ENCODE measurements at regions not wholly inside any gene's neighbourhood (a gene's known extent, or its start where the extent isn't known, plus 50 kb on each side); places are given as distances from the start of the nearest gene placed in this dataset.

DNA sequence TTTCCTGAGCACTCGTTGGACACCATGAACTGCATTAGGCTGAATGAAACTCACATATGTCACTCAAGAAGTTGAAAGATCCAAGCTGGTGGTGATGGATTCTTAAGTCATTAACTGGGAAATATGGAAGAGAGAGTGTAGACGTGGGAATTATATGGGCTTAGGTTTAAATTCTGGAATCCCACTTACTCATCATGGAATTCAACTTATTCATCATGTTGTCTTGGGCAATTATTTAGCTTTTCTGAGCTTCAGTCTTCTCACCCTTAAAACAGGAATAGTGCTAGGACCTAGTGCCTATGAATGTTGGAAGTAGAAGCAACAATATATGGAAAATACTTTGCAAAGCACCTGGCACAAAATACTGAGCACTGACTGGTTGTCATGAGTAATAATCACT lies 292.4 kb upstream of the TBX3 start:
- no peak for DNase-seq (ENCODE audit: low read depth)

DNA sequence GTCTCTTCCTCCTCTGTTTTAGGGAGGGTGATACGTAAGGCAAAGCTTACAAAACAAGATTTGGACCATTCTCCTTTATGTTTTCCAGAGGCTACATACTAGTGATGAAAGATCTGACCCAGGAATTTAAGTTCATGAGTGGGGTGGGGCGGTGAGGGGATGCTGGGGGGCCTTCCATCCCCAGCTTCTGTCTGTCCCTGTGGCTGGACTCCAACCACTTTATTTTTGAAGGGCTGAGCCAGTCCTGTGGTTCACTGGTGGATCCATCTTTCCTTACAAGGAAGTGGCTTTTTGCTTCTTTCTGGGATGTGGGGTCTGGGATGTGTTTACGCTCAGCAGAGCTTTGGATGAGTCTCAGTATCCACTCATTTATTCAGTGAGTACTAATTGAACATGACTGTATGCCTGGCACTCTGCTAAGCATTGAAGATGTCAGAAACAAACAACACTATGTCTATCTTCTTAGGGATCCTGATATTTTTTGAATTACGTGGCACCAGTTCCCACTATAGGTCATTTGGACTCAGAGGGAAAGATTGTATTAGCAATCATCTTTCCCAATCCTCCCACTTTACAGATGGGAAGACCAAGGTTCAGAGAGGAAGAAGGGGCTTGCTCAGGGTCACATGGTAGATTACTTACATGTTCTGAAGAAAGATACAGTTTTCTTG lies 291.8 kb upstream of the TBX3 start:
- DNase-seq (ENCODE audit: low read depth): no peak

DNA sequence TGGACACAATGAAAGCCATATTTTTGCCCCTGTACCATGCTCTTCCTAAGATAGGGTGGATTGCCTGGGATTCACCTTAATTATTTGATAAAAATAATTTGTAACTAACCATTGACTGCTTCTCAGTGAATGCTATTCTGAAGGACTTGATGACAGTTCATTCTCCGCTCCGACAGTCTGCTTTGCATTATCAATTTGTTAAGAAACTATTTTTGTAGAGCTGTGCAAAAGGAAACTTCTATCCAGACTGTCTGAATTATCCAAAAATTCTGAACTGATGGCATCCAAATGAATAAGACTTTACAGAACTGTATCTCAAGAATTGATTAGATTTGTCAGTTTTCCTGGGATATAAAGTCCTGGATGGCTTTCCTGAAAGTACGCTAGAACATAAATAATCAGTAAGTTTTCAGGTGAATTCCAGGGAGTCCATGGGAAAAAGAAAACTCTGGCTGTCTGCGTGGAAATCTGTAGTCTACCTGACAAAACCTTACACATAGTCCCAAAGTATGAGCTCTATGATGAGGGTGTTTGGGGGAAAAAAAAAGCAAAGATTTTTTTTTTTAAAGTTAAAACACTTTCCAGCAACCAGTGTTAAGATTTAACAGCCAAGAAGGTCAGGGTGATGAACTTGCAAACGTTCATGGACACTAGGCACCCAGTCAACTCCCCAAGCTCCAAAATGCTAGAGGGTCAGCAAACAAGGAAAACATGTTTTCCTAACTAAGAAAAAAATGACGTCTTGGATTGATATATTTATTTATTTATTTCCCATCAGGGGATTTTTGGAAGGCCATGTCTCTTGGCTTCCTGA lies 291.1 kb upstream of the TBX3 start:
- no peak for DNase-seq (ENCODE audit: low read depth)

DNA sequence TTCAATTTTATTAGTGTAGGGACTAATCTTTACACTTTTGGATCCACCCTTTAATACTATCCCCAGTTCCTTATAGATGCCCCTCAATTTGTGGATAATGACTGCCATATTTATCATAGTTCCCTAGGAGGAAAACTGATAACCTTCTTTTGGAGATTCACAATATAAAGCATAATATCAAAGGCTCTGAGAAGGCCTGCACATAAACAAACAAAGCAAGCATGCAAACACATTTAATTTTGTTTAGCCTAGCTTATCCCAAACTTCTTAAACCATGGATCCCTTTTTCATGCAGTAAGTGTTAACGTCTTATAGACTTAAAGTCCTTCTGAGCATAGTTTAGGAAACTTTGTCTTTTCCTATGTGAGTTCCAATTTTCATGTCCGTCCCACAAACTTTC lies 290.4 kb upstream of the TBX3 start:
- DNase-seq (ENCODE audit: low read depth): no peak

GRCh38 chr12:114968727-114969126 lies 284.8 kb upstream of the TBX3 start:
- no peak for DNase-seq (ENCODE audit: low read depth)

- DNase-seq (ENCODE audit: low read depth): no peak
Measured at GRCh38 chr12:114967151-114967550, 283.2 kb upstream of the TBX3 start.

DNA sequence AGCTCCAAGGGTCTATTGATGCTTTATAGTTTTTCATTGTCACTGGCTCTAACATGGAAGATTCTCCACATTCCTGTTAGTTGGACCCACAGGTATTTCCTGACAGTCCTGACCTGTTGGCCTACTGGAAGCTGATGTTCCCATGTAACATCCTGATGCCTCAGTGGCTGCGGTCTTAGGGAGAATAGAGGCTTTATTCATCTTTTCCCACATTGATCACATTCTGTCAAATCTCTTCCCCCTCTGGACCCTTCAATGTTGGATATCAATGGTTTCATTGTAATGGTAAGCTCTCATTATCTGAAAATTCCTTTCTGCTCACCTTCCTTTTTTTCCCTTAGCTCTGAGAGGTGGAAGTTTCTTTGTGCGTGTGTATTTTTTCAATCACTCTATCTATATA lies 280.9 kb upstream of the TBX3 start:
- no peak for DNase-seq (ENCODE audit: low read depth)

- no peak for DNase-seq (ENCODE audit: low read depth)
Measured at GRCh38 chr12:114963846-114964245, 279.9 kb upstream of the TBX3 start.

- DNase-seq (ENCODE audit: low read depth): no peak
Measured at GRCh38 chr12:114961491-114961890, 277.5 kb upstream of the TBX3 start.

DNA sequence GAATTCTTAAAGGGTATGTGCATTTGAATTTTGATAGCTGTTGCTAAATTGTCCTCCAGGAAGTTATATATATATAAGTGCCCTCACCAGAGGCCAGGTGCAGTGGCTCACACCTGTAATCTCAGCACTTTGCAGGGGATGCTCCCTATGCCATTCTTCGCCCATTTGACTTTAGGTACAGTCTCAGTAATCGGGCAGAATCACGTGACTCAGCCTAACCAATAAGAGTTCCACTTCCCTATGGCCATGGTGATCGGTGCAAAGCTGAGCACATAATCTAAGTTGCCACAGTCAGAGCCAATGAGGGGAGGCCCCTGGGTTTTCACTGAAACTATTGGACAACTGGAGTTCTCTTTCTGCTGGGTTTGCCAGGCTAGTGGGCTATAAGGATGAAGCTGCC lies 274.6 kb upstream of the TBX3 start:
- no peak for DNase-seq (ENCODE audit: low read depth)

GRCh38 chr12:114957225-114957624 lies 273.2 kb upstream of the TBX3 start:
- no peak for DNase-seq (ENCODE audit: low read depth)

GRCh38 chr12:114955414-114956014 lies 271.5 kb upstream of the TBX3 start:
- no peak for DNase-seq (ENCODE audit: low read depth)

GRCh38 chr12:114954511-114955055 lies 270.6 kb upstream of the TBX3 start:
- no peak for DNase-seq (ENCODE audit: low read depth)

- no peak for DNase-seq (ENCODE audit: low read depth)
Measured at GRCh38 chr12:114952573-114953271, 268.7 kb upstream of the TBX3 start.

- DNase-seq (ENCODE audit: low read depth): no peak
Measured at GRCh38 chr12:114949058-114949820, 265.3 kb upstream of the TBX3 start.

- no peak for DNase-seq (ENCODE audit: low read depth)
Measured at GRCh38 chr12:114945351-114945750, 261.4 kb upstream of the TBX3 start.

GRCh38 chr12:114944736-114945135 lies 260.8 kb upstream of the TBX3 start:
- no peak for DNase-seq (ENCODE audit: low read depth)

DNA sequence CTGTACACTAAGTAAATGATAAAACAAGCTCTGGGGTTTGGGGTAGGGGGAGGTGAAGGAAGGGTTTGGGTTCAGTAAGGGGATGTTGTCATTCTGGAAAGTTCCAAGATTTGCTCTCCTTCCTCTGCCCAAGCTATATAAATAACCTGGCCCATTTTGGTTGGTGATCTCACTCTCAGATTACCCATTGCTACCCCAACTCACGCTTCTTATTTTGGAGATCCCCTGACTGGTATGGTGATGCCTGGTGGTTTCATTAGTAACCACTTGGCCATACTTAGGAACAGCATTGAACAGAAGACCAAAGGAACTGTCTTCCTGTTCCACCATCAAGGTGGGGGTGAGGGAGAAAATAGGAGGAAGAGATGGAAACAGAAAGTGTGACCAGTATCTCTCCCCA lies 259.6 kb upstream of the TBX3 start:
- DNase-seq (ENCODE audit: low read depth): no peak

- no peak for DNase-seq (ENCODE audit: low read depth)
Measured at GRCh38 chr12:114938487-114939210, 254.7 kb upstream of the TBX3 start.

DNA sequence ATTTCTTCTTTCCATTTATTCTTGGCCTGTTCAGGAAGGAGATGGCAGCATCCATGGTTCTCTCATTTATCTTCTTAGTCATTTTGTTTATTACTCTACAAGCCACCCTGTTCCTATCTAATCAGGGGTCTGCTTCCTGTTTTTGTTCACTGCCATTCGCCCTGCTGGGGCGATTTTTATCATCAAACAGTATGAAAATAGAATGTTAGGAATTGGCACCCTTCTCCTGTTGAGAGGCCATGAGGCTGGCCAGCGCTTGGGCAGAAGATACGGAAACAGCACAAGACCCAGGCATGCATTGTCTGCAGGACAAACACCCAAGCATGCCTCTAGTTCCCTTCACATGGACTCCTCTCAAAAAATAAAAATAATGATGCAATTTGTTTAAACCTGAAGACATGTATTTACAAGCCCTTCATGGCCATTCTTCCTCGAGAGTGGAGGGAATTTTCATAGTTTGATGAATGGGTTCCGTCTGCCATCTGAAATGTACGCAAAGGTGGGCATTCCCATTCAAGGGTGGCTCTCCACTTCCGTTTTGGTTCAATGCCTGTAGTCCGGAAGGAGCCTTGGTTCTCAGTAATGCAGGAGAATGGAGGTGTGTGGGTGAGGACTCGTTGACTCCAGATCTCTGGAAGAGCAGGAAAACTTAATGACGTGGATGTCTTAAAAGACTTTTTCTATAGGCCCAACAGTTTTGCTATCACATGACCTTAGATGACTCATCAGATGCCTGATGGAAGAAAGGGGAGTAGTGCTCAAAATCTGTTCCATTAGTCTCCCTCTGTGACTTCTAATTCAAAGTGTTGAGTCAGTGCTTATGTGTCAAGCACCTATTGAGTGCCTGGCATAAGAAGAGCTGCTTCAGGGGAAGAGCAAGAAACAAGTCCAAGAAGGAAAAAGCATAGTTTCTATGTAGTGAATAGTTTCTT lies 252.4 kb upstream of the TBX3 start:
- DNase-seq (ENCODE audit: low read depth): no peak

Measured in T-helper 22 cell (primary cell).